ENCODE measurements at regions not wholly inside any gene's neighbourhood (a gene's known extent, or its start where the extent isn't known, plus 50 kb on each side); places are given as distances from the start of the nearest gene placed in this dataset.

- TF ChIP-seq GATA3 (IDR thresholded peaks at IDR 0.05; ENCODE audit: low read depth, low read length): no peak
- TF ChIP-seq GATA2 (IDR thresholded peaks at IDR 0.05; ENCODE audit: low read depth, low read length): no peak
Measured at GRCh38 chr2:240311821-240312220, 123.6 kb upstream of the GPC1 start.

All from SH-SY5Y (cell line).